NCI-H1105 (cell line): ENCODE measurements at regions not wholly inside any gene's neighbourhood (a gene's known extent, or its start where the extent isn't known, plus 50 kb on each side); places are given as distances from the start of the nearest gene placed in this dataset.
"Not testable (repeated sequence)": the region's sequence is repeated elsewhere in the genome, so short reads cannot be mapped to it uniquely, and the experiment has no call there.

Source experiments
- DNase-seq: peaks from one replicate; lab custom pipeline; 2025; lab: John Stamatoyannopoulos, UW

GRCh38 chr1:30378991-30379581, 344.3 kb downstream of the MATN1 start:
- DNase-seq: no peak

- no peak for DNase-seq
These were observed 345.3 kb downstream of the MATN1 start for GRCh38 chr1:30378003-30378596.

- no peak for DNase-seq
These were observed 346.0 kb downstream of the MATN1 start for GRCh38 chr1:30377230-30378002.

- no peak for DNase-seq
These were observed 347.2 kb downstream of the MATN1 start for GRCh38 chr1:30376054-30376697.

GRCh38 chr1:30375156-30375555, 348.2 kb downstream of the MATN1 start:
- DNase-seq: no peak

GRCh38 chr1:30374400-30375070, 348.9 kb downstream of the MATN1 start:
- DNase-seq: no peak

GRCh38 chr1:30373471-30374399, 349.6 kb downstream of the MATN1 start:
- DNase-seq: no peak

- DNase-seq: no peak
These were observed 350.5 kb downstream of the MATN1 start for GRCh38 chr1:30372792-30373433.

- DNase-seq: no peak
These were observed 351.2 kb downstream of the MATN1 start for GRCh38 chr1:30371888-30372791.

- DNase-seq: no peak
These were observed 352.1 kb downstream of the MATN1 start for GRCh38 chr1:30371179-30371788.

GRCh38 chr1:30368651-30369240, 354.6 kb downstream of the MATN1 start:
- DNase-seq: no peak

- no peak for DNase-seq
These were observed 356.5 kb downstream of the MATN1 start for GRCh38 chr1:30366911-30367310.

- no peak for DNase-seq
These were observed 357.2 kb downstream of the MATN1 start for GRCh38 chr1:30366199-30366598.

- DNase-seq: no peak
These were observed 357.8 kb downstream of the MATN1 start for GRCh38 chr1:30365596-30365995.

- DNase-seq: no peak
These were observed 360.4 kb downstream of the MATN1 start for GRCh38 chr1:30363031-30363430.

GRCh38 chr1:30362603-30362990, 360.8 kb downstream of the MATN1 start:
- DNase-seq: no peak

GRCh38 chr1:30361890-30362602, 361.3 kb downstream of the MATN1 start:
- DNase-seq: not testable (repeated sequence)

GRCh38 chr1:30360753-30361152, 362.6 kb downstream of the MATN1 start:
- DNase-seq: no peak
